Neural progenitor cell (in vitro differentiated cells): ENCODE measurements at regions not wholly inside any gene's neighbourhood (a gene's known extent, or its start where the extent isn't known, plus 50 kb on each side); places are given as distances from the start of the nearest gene placed in this dataset.

ENCODE experiments used
- DNase-seq: peaks from one replicate; pipeline ENCODE4 v3.0.0-alpha.2; 2016; ENCODE audit warnings: low spot score
- H2AFZ ChIP-seq: fragments of 200-600 bp; sonication (generic); replicated peaks from 2 replicates; pipeline ENCODE4 v1.6.1; 2016; ENCODE audit warnings: antibody characterized with exemption
- H3F3A ChIP-seq: fragments of 200-600 bp; sonication (generic); 2 replicates; pipeline ENCODE4 v1.6.1; 2016; ENCODE audit warnings: antibody characterized with exemption, low read depth
- H3K27ac ChIP-seq: fragments of 200-600 bp; sonication (generic); 2 replicates; pipeline ENCODE4 v1.5.1; 2016; ENCODE audit warnings: mild to moderate bottlenecking
- H3K27me3 ChIP-seq: fragments of 200-600 bp; sonication (generic); 2 replicates; pipeline ENCODE4 v1.6.1; 2016; ENCODE audit warnings: mild to moderate bottlenecking, moderate library complexity
- H3K36me3 ChIP-seq: fragments of 200-600 bp; sonication (generic); 2 replicates; pipeline ENCODE4 v1.5.1; 2016
- H3K4me1 ChIP-seq: fragments of 200-600 bp; sonication (generic); 2 replicates; pipeline ENCODE4 v1.6.1; 2016; ENCODE audit warnings: mixed run types
- H3K4me2 ChIP-seq: fragments of 200-600 bp; sonication (generic); 2 replicates; pipeline ENCODE4 v1.6.1; 2016
- H3K4me3 ChIP-seq: fragments of 200-600 bp; sonication (generic); 2 replicates; pipeline ENCODE4 v1.5.1; 2016
- H3K79me2 ChIP-seq: fragments of 200-600 bp; sonication (generic); 2 replicates; pipeline ENCODE4 v1.6.1; 2016; ENCODE audit warnings: low read depth
- H3K9ac ChIP-seq: fragments of 200-600 bp; sonication (generic); 2 replicates; pipeline ENCODE4 v1.6.1; 2016
- H3K9me3 ChIP-seq: fragments of 200-600 bp; sonication (generic); 2 replicates; pipeline ENCODE4 v1.5.1; 2016; ENCODE audit warnings: low read depth
- H4K20me1 ChIP-seq: fragments of 200-600 bp; sonication (generic); 2 replicates; pipeline ENCODE4 v1.6.1; 2016; ENCODE audit warnings: low read depth
- H3K27ac Mint-ChIP-seq: 3 replicates; pipeline ENCODE4 v1.8.0; 2021; ENCODE audit warnings: mixed read lengths
- H3K27me3 Mint-ChIP-seq: 2 replicates; pipeline ENCODE4 v1.8.0; 2022; ENCODE audit warnings: low read depth, mild to moderate bottlenecking, inconsistent platforms, moderate library complexity, mixed read lengths; ENCODE audit not compliant: insufficient read depth
- H3K36me3 Mint-ChIP-seq: 3 replicates; pipeline ENCODE4 v1.8.0; 2021; ENCODE audit warnings: mixed read lengths
- H3K4me1 Mint-ChIP-seq: 3 replicates; pipeline ENCODE4 v1.8.0; 2021; ENCODE audit warnings: mixed read lengths
- H3K4me3 Mint-ChIP-seq: 3 replicates; pipeline ENCODE4 v1.8.0; 2021; ENCODE audit warnings: mild to moderate bottlenecking, moderate library complexity, mixed read lengths
- H3K9me3 Mint-ChIP-seq: 3 replicates; pipeline ENCODE4 v1.8.0; 2020; ENCODE audit warnings: mixed read lengths
- EZH2 ChIP-seq: fragments of 200-600 bp; sonication (generic); IDR thresholded peaks from 2 replicates; pipeline ENCODE4 v1.6.1; 2017; ENCODE audit warnings: antibody characterized with exemption, mild to moderate bottlenecking, moderate library complexity
- EZH2phosphoT487 ChIP-seq: fragments of 200-600 bp; sonication (generic); IDR thresholded peaks from 2 replicates; pipeline ENCODE4 v1.6.1; 2017; ENCODE audit warnings: antibody characterized with exemption
- TF ChIP-seq, protein P1 (sequence below): fragments of 200-600 bp; sonication (generic); IDR thresholded peaks from 2 replicates; pipeline ENCODE4 v1.5.1; 2017; ENCODE audit warnings: antibody characterized with exemption, mild to moderate bottlenecking

DNA sequence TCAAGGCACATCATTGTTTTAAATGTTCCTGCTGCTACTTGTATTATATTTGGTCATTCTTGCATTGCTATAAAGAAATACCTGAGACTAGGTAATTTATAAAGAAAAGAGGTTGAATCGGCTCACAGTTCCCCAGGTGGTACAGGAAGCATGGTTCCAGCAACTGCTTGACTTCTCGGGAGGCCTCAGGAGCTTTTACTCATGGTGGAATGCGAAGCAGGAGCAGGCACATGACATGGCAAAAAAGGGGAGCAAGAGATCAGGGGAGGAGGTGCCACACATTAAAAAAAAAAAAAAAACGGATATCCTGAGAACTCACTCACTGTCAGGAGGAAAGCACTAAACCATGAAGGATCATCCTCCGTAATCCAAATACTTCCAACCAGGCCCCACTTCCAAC lies 286.9 kb upstream of the PLSCR5 start:
- H2AFZ ChIP-seq: no peak overlapping the region
- H3K36me3 ChIP-seq: no peaks in the 10 kb centered on the region
- no peaks in the 10 kb centered on the region for H3K4me1 ChIP-seq
- no peak overlapping the region for H3K27ac ChIP-seq
- H3K79me2 ChIP-seq: no peaks in the 10 kb centered on the region
- no peak overlapping the region for H3K4me2 ChIP-seq
- Mint-ChIP-seq H3K27me3 (no peaks in the 10 kb centered on the region), H3K9me3 (no peaks in the 10 kb centered on the region), H3K4me3 (no peak overlapping the region), H3K4me1 (no peaks in the 10 kb centered on the region), H3K36me3 (no peaks in the 10 kb centered on the region), H3K27ac (no peak overlapping the region)
- TF ChIP-seq EZH2phosphoT487 (no peak), EZH2 (no peak)
- TF ChIP-seq, protein P1, sequence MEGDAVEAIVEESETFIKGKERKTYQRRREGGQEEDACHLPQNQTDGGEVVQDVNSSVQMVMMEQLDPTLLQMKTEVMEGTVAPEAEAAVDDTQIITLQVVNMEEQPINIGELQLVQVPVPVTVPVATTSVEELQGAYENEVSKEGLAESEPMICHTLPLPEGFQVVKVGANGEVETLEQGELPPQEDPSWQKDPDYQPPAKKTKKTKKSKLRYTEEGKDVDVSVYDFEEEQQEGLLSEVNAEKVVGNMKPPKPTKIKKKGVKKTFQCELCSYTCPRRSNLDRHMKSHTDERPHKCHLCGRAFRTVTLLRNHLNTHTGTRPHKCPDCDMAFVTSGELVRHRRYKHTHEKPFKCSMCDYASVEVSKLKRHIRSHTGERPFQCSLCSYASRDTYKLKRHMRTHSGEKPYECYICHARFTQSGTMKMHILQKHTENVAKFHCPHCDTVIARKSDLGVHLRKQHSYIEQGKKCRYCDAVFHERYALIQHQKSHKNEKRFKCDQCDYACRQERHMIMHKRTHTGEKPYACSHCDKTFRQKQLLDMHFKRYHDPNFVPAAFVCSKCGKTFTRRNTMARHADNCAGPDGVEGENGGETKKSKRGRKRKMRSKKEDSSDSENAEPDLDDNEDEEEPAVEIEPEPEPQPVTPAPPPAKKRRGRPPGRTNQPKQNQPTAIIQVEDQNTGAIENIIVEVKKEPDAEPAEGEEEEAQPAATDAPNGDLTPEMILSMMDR: no peak
- no peaks in the 10 kb centered on the region for H3F3A ChIP-seq
- H3K9ac ChIP-seq: no peak overlapping the region
- no peaks in the 10 kb centered on the region for H3K27me3 ChIP-seq
- H3K4me3 ChIP-seq: no peak overlapping the region
- no peak for DNase-seq
- H3K9me3 ChIP-seq: no peaks in the 10 kb centered on the region
- H4K20me1 ChIP-seq: no peaks in the 10 kb centered on the region

DNA sequence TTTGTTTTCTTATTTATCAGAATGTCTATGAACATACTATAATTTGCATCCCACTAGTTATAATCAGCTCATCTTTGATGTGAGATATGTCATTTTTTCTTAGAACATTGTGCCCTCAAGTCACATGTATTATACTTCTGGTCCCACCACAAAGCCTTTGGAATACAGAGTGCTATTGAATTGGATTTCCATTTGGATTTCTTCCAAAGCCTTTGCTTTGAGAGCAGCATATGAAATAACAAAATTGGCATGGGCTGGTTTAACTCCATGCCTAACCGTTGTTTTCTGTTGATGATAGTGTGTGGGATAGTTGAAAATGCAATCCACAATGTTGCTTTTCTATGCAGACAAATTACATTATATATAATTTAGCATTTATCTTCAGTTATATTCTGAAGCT lies 284.5 kb upstream of the PLSCR5 start:
- Histone ChIP-seq H3K4me2 (no peak overlapping the region), H3K27me3 (no peaks in the 10 kb centered on the region), H3F3A (no peaks in the 10 kb centered on the region), H3K9ac (no peak overlapping the region), H3K4me3 (no peak overlapping the region), H2AFZ (no peak overlapping the region), H3K27ac (no peak overlapping the region), H3K36me3 (no peaks in the 10 kb centered on the region), H3K79me2 (no peaks in the 10 kb centered on the region), H3K9me3 (no peaks in the 10 kb centered on the region), H3K4me1 (no peaks in the 10 kb centered on the region), H4K20me1 (no peaks in the 10 kb centered on the region)
- H3K36me3 Mint-ChIP-seq: no peaks in the 10 kb centered on the region
- H3K9me3 Mint-ChIP-seq: no peaks in the 10 kb centered on the region
- no peaks in the 10 kb centered on the region for H3K4me1 Mint-ChIP-seq
- TF ChIP-seq, protein P1: no peak
- TF ChIP-seq EZH2phosphoT487 (no peak), EZH2 (no peak)
- H3K27ac Mint-ChIP-seq: no peak overlapping the region
- H3K27me3 Mint-ChIP-seq: no peaks in the 10 kb centered on the region
- H3K4me3 Mint-ChIP-seq: no peak overlapping the region
- no peak for DNase-seq

- no peak overlapping the region for H3K27ac Mint-ChIP-seq
- H3K9ac ChIP-seq: no peak overlapping the region
- no peak overlapping the region for H2AFZ ChIP-seq
- no peaks in the 10 kb centered on the region for H3K27me3 Mint-ChIP-seq
- H3K4me2 ChIP-seq: no peak overlapping the region
- no peaks in the 10 kb centered on the region for H3K27me3 ChIP-seq
- no peaks in the 10 kb centered on the region for H3K4me1 ChIP-seq
- no peaks in the 10 kb centered on the region for H3K4me1 Mint-ChIP-seq
- no peak overlapping the region for H3K4me3 ChIP-seq
- H3K9me3 Mint-ChIP-seq: no peaks in the 10 kb centered on the region
- no peaks in the 10 kb centered on the region for H3K9me3 ChIP-seq
- H3K4me3 Mint-ChIP-seq: no peak overlapping the region
- TF ChIP-seq EZH2phosphoT487 (no peak), EZH2 (no peak)
- TF ChIP-seq, protein P1: no peak
- no peaks in the 10 kb centered on the region for H4K20me1 ChIP-seq
- no peaks in the 10 kb centered on the region for H3K79me2 ChIP-seq
- no peaks in the 10 kb centered on the region for H3F3A ChIP-seq
- H3K27ac ChIP-seq: no peak overlapping the region
- no peaks in the 10 kb centered on the region for H3K36me3 ChIP-seq
- no peaks in the 10 kb centered on the region for H3K36me3 Mint-ChIP-seq
- DNase-seq: no peak
These were observed 283.0 kb upstream of the PLSCR5 start for GRCh38 chr3:146888176-146888575.

- Histone ChIP-seq H4K20me1 (no peaks in the 10 kb centered on the region), H3K4me2 (no peak overlapping the region), H3K9ac (no peak overlapping the region), H3K4me3 (no peak overlapping the region), H3K9me3 (no peaks in the 10 kb centered on the region), H3K79me2 (no peaks in the 10 kb centered on the region), H2AFZ (no peak overlapping the region), H3K36me3 (no peaks in the 10 kb centered on the region), H3F3A (no peaks in the 10 kb centered on the region), H3K27ac (no peak overlapping the region), H3K4me1 (no peaks in the 10 kb centered on the region), H3K27me3 (no peaks in the 10 kb centered on the region)
- no peak overlapping the region for H3K4me3 Mint-ChIP-seq
- TF ChIP-seq EZH2phosphoT487 (no peak), EZH2 (no peak)
- TF ChIP-seq, protein P1: no peak
- H3K36me3 Mint-ChIP-seq: no peaks in the 10 kb centered on the region
- DNase-seq: no peak
- no peaks in the 10 kb centered on the region for H3K9me3 Mint-ChIP-seq
- H3K27ac Mint-ChIP-seq: no peak overlapping the region
- no peaks in the 10 kb centered on the region for H3K4me1 Mint-ChIP-seq
- no peaks in the 10 kb centered on the region for H3K27me3 Mint-ChIP-seq
These were observed 279.6 kb upstream of the PLSCR5 start for GRCh38 chr3:146884721-146885120.
